Hypothalamus (tissue), 51 donors: ENCODE measurements at regions not wholly inside any gene's neighbourhood (a gene's known extent, or its start where the extent isn't known, plus 50 kb on each side); places are given as distances from the start of the nearest gene placed in this dataset.
"Not testable (repeated sequence)": the region's sequence is repeated elsewhere in the genome, so short reads cannot be mapped to it uniquely, and the experiment has no call there.

Source experiments
- DNase-seq, 51 donors: peaks; one replicate each; lab custom pipeline; 2025; lab: John Stamatoyannopoulos, UW

DNA sequence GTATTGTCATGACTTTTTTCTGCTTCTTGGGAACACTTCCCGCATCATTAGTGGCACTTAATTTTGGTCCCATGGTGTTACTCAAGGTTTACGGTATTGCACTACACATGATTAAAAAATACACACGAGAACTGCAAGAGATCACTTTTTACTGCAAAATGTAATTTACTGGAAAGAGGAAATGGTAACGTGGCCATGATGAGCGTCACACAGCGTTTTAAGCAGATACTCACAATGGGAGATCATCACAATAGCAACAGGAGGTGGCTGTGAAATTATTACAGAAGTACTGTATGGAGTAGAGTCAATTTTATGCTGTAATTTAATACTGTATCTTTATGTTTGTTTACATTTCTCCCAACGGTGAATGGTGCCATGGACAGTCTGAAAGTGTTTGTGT is 1510.3 kb downstream of the AMY1C start:
- DNase-seq = no peak

DNA sequence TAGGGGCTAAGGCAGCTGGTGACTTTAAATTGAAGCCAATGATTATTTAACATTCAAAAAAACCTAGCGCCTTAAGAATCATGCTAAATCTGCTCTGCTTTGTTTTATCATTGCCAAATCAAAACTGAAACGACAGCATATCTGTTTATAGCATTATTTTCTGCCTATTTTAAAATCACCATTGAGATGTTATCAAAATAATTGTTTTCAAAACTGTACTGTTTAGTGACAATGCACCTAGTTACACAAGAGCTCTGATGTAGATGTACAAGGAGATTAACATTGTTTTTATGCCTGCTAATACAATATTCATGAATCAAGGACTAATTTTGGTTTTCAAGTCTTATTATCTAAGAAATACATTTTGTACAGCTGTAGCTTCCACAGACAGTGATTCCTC is 1521.3 kb downstream of the AMY1C start:
- no peak for DNase-seq

DNA sequence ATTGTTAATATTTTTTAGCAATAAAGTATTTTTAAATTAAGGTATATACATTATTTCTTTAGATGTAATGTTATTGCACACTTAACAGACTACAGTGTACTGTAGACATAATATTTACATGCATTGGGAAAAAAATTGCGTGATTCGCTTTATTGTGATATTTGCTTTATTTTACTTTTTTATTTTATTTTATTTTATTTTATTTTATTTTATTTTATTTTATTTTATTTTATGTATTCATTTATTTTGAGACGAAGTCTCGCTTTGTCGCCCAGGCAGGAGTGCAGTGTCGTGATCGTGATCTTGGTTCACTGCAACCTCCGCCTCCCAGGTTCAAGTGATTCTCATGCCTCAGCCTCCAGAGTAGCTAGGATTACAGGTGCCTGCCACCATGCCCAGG is 1522.7 kb downstream of the AMY1C start:
- not testable (repeated sequence) for DNase-seq

DNA sequence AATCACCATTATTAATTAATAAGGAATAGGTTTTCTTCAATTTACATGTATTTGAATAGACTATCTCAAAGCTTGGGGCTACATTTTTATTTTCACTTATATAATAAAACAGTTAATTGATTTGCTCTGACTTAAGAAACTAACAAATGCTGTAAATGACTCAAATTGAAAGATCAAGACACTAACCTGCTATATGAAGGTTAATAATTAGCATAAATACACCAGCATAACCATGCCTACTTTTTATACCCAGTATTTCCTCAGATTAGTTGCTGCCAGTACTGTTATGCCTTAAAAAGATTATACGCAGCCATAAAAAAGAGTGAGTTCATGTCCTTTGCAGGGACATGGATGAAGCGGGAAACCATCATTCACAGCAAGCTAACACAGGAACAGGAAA is 1545.1 kb downstream of the AMY1C start:
- no peak for DNase-seq

DNA sequence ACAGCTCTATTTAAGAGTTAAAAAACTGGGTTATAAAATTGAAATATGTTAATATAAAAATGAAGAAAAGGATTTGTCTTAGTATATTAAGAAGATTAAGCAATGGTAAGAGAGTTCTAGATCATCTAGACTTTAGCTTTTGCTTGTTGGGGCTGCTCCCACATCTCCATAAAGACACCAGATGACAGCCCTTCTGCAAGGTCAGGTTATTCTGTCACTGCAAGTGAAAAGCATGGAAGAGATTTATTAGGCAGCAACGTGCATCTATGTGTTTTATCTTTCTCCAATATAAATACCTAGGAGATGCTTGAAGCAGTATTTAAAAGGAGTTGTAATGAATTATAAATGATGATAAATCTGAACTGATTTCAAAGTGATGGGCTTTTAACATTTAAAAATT is 1560.4 kb downstream of the AMY1C start:
- DNase-seq = no peak

DNA sequence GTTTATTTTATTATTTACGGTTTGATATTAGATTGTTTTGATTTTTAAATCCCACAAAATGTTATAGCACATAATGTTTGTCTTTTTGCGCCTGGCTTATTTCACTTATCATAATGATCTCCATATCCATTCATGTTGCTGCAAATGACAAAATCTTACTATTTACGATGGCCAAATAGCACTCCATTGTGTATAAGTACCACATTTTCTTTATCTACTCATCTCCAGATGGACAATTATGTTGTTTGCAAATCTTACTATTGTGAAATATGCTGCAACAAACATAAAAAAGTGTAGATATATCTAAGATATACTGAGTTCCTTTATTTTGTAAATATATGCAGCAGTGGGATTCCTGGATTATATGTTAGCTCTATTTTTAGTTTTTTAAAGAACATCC is 1568.3 kb downstream of the AMY1C start:
- no peak for DNase-seq

DNA sequence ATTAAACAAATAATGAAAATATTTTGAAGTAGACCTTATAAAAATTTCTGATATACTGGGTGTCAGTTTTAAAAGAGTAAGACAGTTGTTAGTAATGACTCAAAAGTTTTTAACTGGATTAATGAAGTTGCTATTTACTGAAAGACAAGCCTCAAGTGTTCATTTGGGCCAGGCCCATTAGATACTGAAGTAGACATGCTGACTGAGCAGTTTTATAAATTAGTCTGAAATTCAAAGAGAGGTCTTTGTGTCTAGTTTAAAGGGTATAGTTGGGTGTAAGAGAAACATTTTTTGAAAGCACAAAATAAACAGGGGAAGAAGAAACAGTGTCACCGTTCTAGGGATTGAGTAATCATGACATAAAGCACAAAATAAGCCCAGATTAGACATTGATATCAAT is 1577.2 kb downstream of the AMY1C start:
- DNase-seq = no peak

DNA sequence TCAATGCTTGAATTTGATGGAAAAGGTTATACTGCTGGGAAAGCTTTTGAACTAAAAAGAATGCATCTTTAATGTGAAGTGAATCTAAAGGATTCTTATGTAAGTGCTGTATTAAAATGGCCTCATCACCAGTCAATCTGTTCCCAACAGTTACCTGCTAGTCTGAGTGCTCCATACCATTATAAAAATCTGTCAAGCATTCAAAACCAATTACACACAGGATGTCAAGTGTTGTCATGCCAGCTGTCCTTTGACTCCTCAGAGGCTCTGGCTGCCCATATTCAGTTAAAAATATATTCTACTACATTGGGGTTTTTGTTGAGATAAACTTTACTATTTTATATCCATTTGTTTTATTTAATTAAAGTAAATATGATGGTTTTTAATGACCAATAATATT is 1587.7 kb downstream of the AMY1C start:
- DNase-seq = no peak

DNA sequence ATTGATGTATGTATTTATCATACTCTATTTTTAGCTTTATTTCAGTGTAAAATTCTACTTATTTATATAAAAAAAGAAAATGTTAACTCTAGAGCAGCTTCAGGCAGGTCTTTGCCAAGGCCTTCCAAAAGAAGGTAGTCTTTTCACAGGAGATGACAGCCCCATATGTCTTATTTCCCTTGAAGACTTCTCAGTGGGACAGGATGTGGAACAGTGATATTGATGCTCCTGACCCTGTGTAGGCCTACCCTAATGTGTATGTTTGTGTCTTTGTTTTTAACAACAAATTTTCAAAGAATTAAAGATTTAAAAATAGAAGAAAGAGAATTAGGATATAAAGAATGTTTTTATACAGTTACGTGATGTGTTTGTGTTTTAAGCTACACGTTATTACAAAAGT is 1593.6 kb downstream of the AMY1C start:
- no peak for DNase-seq

DNA sequence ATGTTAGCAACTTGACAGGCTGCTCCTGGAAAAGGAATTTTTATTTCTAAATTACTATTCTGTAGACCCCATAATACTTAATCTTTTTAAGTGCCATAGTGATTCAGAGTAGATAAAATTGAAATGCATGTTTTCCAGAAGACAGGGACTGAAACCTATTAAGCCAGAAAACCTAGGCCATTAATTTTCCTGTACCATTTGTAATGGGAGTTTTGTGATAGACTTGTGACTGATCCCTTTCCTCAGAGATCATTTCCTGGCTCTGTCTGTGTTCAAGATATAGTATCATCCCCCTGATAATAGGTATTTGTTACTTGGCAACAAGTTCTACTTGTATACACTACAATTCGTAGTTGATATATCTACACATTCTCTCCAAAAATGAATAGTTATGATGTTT is 1609.8 kb downstream of the AMY1C start:
- no peak for DNase-seq

DNA sequence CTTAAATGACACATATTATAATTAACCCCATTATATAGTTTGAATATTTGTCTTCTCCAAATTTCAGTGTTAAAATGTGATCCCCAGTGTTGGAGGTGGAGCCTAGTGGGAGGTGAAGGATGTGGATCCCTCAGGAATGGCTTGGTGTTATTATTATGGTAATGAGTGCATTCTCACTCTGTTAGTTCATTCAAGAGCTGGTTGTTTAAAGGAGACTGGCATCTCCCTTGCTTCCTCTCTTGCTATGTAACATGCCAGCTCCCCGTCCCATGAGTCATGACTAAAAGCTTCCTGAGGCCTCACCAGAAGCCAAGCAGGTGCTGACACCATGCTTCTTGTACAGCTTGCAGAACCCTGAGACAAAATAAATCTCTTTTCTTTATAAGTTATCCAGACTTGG is 1612.7 kb downstream of the AMY1C start:
- DNase-seq = no peak

DNA sequence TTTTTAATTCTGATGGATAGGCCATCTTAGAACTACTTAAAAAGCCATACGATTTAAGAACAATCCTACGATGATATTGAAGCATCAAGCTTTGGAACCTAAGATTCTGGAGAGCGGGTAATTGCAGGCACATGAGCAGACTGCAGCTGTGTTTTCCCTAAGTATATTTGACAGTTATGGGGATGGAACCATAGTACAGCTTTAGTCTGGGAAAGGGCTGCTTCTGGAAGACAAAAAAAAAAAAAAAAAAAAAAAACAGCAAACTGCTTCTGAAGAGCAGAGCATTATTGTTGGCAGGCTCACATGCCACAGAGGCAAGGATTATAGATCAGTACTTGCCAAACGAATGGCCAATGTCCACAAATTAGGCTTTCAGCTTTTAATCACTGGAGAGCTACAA is 1618.7 kb downstream of the AMY1C start:
- DNase-seq = no peak

DNA sequence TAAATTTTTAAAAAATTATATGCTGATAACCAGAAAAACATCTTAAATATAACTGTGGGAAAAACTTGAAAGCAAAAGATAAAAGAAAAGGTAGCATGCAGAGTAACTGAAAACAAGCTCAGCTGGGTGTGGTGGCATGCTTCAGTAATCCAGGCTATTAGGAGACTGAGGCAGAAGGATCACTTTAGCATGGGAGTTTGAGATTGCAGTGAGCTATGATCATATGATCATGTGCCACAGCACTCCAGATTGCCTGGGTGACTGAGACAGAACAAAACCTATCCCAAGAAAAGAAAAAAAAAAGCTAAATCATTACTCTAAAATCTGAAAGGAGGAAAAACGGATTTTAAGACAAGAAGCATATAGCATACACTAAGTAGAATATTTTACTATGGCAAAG is 1624.0 kb downstream of the AMY1C start:
- DNase-seq = no peak

DNA sequence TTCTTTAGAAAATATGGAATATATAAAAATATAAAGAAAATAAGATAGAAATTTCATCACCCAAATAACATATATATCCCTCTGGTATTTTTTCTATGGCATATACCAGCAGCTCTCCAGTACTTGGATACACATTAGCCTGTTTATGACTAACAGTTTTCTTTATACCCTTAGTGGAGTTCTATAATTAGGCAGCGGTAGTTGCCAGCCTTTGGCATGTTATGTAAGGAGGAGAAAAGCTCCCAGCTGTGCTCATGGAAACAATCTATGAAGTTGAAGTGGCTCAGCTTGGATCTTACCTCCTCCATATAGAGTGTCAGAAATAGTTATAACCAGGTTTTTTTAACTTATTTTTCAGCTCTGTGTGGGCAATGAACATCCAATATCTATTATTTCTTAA is 1636.8 kb downstream of the AMY1C start:
- DNase-seq = no peak

DNA sequence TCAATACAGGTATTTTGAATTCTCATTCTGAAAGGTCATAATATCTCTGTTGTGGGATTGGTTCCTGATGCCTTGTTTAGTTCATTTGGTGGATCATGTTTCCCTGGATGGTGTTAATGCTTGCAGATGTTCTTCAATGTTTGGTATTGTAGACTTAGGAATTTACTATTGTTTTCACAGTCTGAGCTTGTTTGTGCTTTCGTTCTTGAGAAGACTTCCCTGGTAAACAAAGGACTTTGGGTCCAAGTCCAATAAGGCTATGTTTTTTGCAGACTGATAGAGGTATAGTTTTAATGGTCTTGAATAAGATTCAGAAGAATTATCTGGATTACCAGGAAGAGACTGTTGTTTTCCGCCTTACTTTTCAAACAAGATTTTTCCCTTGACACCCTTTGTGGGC is 1646.3 kb downstream of the AMY1C start:
- DNase-seq = no peak

DNA sequence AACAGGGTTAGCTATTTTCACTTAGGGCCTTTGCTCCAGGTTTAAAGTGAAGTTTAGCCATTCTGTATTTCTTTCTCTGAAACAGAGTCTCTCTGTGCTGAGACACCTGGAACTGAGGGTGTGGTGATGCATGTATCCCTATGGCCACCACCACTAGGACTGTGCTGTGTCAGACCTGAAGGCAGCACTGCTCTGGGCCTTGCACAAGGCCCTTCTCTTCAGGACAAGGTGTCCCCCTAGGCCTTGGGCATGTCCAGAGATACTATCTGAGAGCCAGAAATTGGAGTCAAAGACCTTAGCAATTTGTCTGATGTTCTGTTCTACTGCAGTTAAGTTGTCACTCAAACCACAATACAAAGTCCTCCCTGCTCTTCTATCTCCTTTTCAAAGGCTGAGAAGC is 1649.2 kb downstream of the AMY1C start:
- no peak for DNase-seq

DNA sequence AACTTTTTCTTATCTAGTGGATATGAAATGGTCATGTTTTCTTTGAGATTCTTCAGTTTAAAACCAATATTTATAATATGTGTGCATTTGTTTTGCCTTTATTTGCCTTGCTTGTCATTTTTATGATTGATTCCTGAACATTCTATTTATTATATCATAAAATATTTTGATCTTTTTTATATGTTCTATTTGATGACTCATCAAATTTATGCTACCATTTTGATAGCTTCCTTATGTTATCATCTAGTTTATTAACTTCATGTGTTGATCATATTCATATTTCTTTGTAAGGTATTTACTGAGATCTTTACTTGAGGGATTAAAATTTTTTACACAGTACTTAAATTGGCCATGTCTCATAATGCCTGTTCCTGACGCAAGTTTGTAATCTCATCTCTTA is 1650.0 kb downstream of the AMY1C start:
- no peak for DNase-seq

DNA sequence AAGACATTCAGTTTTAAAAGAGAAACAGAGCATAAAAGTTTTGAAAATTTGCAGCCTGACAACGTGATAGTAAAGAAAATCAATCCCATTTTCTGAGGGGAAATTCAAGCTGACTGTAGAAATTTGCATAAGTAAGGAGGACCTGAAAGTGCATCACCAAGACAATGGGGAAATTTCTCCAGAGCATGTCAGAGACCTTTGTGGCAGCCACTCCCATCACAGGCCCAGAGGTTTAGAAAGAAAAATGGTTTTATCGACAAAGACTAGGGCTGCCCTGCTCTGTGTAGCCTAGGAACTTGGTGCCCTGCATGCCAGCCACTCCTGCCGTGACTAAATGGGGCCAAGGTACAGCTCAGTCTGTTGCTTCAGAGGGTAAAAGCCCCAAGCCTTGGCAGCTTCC is 1640.2 kb upstream of the PRMT6 start:
- DNase-seq = no peak

DNA sequence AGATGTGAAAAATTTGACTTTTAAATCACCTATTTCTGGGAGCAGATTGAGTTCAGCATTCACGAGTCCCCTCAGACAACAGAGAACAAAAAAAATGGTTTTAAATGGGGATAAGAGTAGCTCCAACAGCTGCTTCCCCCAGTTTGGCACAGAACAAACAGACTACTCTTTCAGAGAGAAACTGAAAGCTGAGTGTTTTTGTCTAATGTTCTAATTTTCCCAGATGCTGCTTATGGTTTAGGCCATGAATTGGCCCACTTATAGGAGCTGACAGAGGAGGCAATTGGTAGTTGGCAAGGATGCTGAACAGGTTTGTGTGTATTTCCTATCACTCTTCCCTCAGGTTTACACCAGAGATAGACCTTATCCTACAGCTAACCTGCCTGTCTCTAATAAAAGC is 1637.4 kb upstream of the PRMT6 start:
- DNase-seq = no peak

DNA sequence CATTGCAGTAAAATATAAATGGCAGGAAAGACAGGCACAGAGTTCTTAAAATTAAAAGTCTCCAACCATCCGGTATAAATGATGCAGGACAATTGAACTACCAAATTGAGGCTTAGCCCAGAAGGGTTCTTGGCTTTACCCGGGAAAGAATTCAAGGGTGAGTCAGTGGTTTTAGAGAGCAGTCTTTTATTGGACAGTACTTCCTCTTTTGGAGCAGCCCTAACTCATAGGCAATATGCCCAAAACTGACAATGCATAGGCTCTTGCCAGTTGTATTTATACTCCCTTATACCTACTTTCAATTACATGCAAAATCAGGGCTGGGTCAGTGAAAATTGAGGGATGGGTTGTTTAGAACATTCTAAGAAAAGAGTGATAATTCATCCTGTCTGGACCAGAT is 1628.9 kb upstream of the PRMT6 start:
- no peak for DNase-seq

DNA sequence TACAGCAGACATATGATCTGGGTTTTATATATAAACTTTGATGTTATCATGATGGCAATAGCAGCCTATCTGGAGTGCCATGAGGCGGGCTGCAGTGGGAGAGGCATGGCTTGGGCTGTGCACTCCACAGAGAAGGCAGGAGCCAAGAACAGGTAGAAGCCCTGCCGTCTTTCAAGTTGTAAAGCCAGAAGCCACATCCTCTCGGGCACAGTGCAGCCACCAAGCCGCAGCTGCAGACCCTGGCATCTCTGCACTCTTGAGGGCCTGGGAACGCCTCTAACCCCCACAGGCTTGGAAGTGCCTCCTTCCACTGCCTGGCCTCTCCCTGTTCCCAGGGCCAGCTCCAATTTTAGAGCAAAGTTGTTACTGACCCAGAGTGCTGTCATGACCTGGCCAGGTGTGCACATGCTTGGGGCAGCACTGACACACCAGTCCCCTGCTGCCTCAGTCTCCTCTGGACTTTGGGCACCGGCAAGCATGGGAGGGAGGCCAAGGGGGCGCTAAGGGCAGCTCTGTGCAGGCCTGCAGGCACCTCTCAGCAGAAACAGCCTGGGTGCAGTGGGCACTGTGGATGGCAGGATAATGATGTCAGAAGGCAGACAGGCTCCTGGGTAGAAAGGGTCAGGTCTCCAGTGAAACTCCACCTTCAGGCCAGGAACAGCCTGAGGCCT is 1619.8 kb upstream of the PRMT6 start:
- DNase-seq = no peak

DNA sequence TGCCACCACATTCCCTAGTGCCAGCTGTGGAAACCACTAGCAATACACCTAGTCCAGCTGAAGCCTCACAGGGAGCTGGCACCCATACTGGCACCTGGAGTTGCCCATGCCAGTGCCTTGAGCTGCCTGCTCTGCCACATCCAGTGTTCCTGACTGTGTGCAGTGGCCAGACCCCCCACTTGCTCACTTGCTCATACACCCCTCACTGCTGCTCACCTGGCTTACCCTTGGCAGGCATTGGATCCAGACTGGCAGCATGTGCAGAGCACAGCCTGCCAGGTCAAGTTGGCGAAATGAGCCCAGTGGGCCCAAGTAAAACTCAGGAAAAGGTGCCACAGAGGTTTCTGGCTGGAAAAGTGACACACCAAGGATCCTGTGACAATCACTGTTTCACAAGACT is 1618.6 kb upstream of the PRMT6 start:
- no peak for DNase-seq

DNA sequence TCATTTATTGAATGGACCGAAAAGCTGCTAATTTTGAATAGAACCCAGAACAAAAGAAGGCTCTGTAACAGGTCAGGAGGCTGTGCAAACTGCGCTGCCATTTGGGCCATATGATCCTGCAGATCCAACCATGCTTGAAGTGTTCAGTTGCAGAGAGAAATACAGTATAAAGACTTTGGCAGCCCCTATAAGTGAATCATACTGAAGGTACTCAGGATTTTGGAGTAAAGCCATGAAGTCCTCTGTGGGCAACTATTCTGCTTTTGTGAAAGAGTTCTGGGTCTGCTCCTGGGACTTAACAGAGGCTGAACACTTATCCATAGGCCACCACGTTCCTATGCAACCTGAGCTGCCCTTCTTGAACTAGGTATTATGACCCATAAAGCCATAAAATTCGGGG is 1613.6 kb upstream of the PRMT6 start:
- no peak for DNase-seq

DNA sequence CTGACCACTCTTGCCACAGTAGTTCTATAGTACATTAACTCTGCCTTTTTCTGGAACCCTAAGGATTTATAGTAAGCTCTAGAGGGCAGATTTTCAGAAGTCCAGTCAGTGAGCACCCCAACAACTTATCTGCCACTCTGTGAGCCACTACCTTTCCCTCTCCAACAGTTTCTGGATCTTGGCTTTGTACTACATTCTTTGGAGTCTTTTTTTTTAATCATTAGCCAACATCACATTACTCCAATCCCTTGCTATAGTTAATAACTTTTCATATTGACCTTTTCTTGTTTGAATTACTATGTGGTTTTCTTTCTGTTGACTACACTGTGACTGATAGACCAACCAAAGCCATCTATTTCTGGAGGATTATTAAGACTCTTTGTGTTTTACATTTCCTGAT is 1596.7 kb upstream of the PRMT6 start:
- DNase-seq = no peak
